ENCODE measurements at regions not wholly inside any gene's neighbourhood (a gene's known extent, or its start where the extent isn't known, plus 50 kb on each side); places are given as distances from the start of the nearest gene placed in this dataset.
A peak's percentile ranks its signal among the peaks of the same experiment; 100 is the strongest.
"Not testable (repeated sequence)": the region's sequence is repeated elsewhere in the genome, so short reads cannot be mapped to it uniquely, and the experiment has no call there.

DNA sequence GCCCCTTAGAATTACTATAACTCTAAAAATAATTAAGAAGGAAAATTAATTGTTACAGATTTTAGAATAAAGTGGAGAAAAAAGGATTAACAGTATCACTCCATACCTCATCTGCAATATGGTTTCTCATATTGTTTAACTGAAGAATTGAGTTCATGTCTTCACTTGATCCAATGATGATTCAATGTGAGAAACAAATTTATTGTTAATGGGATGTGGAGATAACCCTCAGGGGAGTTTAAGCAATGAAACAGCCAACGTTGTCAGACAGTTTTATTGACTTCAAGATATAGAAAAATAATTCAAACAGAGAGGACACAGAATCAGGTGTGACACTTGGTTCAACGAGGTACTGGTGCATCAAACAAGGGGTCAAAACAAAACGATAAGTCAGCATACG is 665.2 kb upstream of the ACO1 start:
- no peak for DNase-seq

DNA sequence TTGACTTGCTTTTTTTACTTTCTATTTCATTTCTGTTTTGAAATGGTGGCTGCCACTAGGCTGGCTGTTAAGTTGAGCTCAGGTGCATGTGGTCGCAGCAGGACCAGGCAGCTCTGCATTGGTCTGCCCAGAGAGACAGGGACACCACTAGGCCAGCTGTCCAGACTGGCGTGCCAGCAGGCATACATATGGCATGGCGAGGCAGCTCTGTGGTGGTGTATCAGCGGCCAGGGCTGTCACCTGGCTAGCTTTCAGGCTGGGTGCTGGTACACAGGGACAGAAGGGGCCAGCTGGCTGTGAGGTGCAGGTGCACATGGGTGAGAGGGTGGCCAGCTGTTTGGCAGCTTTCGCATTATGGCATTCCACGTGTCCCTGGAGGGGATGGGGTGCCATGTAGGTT is 654.0 kb upstream of the ACO1 start:
- no peak for DNase-seq

DNA sequence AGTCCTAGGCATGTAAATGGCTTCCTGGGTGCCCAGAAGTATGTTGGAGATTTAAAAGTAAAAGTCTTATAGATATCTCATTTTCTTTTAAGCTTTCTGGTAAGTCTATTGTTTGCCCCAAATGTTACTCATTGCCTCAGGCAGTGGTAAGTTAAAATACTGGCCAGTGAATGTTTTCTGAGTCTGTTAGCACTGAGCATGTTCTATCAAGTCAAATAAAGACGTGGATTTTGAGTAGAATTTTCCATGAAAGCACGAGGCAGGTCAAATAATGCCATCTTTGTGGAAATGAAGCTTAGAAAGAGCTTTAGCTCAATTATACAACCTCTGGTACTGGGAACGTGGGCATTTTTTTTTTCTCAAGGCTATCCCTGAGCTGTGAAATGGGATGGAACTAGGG is 651.3 kb upstream of the ACO1 start:
- no peak for DNase-seq

DNA sequence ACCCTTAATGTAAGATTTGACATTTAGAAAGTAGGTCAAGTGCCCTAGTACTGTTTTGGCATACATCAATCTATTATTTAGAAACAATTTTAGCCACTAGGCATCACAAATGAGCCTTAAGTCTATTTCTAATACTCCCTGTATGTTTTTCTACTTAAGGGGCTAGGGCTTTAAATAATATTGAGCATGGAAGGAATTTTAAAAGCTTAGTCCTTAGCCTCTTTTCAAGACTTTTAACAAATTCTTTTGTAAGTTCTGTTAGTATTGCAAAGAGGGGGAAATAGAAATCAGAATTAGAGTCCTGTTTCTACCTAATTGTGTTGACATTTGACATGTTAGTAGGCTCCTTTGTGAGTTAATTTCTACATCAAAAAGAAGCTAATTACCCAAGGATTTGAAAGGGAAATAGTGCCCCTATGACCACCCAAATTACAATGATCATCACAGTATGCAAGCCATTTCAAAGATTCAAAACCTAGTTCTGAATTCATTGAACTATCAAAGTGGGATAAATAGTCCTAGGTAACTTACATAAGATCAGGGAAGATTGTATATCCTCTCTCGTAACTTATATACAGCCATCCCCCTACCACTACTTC is 647.8 kb upstream of the ACO1 start:
- DNase-seq = no peak

DNA sequence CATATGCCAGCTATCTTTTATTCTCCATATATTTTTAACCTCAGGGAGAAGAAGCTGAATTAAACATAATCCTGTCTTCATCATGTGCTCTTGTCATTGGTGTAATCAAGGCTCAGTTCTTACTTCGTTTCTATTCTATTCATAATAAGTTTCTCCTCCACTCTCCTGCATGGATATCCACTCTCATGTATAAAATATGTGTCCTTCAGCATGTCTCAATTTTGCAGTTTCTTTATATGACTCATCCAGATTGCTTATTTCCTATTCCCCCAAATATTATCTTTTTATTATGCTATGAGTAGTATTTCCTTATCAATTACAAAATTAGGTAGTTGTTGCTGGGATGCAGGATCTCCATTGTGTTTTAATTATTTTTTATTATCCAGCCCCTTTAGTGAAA is 643.7 kb upstream of the ACO1 start:
- no peak for DNase-seq

DNA sequence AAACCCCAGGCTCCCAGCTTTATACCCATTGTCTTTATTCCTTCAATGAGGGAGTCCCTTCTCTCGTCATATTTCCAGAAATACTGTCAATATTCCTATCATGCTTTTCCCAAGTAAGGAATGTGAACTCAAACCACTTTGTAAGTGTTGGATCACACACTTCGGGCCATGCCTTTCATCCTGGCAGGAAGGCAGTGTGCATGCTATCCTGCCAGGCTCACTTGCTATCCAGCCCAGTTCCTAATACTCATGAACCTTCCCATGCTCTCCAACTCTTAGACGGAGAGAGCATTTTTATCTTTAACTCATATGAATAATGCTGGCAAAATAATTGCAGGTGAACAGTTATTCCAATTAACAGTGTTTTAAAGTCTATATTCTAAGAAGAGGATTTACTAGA is 639.9 kb upstream of the ACO1 start:
- no peak for DNase-seq

DNA sequence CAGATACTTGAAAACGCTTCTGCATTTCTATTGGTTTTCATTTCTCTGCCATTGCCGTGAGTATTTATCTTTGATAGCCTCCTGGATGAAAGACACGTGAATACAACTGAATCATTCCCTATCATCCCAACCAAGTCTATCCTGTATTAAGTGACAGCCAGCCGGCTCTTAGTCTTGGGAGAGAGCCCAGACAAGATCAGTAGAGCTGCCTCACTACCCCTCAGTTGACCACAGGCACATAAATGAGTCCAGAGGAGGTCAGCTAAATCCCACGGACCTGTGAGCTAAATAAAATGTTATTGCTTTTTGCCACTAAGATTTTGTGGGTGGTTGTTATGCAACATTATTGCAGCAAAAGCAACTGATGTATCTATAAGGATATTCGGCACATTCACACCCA is 639.0 kb upstream of the ACO1 start:
- no peak for DNase-seq

DNA sequence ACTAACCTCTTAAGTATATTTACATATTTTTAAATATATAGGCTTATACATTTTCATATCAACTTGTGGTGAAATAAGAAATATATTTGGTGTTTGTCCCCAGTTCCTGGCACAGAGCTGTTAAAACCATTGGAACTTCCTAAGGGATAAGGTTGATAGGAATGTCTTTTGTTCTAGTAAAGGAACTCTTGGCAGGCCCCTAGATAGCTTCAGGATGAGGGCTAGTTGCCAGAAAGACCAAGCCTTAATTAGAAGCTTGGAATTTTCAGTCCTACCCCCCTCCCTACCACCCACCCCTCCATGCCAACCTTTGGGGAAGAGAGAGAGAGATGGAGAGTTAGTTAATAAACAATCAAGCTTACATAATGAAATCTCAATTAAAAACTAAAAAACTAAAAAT is 638.6 kb upstream of the ACO1 start:
- DNase-seq = no peak

DNA sequence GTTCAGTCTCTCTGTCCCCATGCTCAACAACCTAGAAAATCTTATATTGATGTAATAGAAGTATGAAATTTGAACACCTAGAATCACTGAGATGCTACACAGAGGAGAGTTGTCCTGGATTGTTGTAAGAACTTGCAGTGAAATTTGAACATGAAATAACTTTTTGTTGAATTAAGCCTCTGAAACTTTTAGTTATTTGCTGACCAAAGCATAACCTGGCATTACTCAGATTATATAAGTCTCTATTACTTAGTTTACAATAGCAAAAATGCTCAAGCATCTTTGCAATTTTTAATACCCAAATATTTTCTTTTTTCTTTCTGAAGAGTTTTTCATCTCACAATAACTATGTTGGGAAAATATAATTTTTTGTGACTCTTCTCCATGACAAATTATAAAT is 630.7 kb upstream of the ACO1 start:
- DNase-seq = no peak

DNA sequence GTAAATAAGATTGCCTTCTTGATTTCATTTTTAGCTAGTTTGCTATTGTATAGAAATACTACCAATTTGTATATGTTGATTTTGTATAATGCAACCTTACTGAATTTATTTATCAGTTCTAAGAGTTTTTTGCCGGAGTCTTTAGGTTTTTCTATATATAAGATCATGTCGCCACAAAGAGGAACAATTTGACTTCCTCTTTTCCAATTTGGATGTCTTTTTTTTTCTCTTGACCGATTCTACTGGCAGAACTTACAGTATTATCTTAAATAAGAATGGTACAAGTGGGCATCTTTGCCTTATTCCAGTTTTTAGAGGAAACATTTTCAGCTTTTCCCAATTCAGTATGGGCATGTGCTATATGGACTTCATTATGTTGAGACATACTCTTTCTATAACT is 624.7 kb upstream of the ACO1 start:
- DNase-seq = no peak

DNA sequence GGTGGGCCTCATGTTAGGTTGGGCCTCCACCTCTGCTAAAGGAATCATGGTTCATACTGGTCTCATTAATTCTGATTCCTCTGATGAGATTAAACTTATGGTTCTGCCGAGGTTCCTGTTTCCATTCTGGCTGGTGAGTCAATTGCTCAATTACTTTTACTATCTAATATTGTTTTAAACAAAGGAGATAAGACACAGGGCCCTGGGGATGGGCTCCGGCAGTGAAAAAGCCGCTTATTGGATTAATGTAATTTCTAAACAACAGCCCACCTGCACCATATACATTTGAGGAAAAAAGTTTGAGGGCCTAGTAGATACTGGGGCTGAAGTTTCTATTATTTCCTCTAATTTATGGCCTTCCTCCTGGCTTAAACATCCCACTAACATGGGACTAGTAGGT is 610.4 kb upstream of the ACO1 start:
- not testable (repeated sequence) for DNase-seq

DNA sequence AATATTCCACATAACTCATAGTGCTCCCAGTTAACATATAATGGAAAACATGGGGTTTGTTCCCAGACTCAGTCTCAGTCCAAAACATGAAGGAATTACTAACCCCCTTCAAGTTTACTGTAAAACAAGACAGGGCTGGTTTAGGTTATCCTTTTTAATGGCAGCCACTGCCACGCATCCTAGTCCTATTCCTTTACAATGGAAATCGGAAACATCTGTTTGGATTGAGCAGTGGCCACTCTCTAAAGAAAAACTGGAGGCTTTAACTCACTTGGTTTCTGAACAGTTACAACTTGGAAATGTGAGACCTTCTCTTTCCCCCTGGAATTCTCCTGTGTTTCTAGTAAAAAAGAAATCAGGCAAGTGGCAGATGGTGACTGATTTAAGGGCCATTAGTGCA is 609.9 kb upstream of the ACO1 start:
- DNase-seq = no peak

DNA sequence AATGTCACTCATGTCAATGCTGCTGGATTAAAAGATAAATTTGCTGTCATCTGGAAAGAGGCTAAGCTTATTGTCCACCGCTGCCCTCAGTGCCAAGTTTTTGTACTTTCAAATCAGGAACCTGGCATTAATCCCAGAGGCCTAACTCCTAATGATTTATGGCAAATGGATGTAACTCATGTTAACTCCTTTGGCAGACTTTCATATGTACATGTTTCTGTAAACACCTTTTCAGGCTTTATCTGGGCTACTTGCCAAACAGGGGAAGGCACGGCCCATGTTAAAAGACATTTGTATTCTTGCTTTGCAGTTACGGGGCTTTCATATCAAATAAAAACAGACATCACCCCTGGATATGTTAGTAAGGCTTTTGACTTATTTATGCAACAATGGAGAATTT is 608.0 kb upstream of the ACO1 start:
- no peak for DNase-seq

DNA sequence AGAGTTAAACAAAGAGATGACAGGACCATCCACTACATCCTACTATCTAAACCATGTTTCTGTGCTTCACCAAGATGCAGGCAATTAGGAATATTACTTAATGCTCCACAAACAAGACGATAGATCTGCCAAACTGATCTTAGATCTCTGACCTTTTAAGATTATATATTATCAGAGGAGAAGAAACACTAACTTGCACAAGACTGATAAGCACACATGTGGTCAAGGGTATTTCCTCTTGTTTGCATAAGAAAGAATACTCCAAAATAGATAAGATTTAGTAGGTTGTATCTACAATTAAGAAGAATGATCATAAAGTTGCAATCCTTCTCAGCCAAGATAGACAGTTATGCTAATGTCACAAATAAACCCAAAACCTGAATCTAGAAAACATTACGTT is 601.0 kb upstream of the ACO1 start:
- no peak for DNase-seq

DNA sequence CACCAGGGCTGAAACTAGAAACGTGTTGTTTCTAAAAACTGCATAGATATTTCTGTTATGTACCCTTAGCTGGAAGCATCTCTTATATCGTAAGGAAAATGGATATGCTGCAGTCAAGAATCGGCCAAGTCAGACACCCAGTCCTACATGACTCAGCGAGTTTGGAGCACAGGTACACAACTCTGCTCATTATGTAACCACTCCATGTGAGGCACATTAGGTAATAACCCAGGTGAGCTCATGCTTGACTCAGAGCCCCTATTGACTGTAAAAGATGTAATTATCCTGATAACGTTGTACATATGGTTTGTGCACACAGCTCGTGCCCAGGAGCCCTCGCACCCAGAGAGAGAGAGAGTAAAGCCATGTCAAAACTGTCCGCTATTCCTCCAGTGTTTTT is 593.7 kb upstream of the ACO1 start:
- DNase-seq = no peak

DNA sequence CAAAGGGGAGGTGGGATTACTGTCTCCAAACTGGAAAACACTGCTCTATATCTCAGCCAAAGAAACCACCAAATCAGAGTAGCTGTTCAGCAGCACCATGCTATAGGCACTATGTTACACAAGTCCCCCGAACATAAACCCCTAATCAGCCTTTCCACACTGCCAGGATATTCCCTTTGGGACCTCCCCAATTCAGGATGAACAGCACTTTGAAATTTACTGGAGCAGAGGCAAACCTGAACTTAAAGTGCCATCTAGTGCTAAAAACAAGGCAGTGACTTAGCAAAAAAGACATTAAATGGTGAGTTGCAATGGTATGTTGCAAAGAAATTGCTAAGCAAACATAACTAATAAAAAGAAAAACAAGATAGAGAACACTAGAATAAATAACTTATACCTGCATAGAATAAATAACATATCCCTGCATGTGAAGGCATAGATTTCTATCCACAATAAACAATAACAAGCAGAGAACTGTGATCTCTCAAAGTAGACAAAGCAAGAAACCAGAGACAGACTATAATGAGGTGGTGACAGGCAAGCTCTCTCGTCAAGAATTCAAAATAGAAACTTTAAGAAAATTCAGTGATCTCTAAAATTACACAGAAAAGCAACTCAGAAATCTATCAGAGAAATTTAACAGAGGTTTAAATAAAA is 584.4 kb upstream of the ACO1 start:
- DNase-seq = no peak

DNA sequence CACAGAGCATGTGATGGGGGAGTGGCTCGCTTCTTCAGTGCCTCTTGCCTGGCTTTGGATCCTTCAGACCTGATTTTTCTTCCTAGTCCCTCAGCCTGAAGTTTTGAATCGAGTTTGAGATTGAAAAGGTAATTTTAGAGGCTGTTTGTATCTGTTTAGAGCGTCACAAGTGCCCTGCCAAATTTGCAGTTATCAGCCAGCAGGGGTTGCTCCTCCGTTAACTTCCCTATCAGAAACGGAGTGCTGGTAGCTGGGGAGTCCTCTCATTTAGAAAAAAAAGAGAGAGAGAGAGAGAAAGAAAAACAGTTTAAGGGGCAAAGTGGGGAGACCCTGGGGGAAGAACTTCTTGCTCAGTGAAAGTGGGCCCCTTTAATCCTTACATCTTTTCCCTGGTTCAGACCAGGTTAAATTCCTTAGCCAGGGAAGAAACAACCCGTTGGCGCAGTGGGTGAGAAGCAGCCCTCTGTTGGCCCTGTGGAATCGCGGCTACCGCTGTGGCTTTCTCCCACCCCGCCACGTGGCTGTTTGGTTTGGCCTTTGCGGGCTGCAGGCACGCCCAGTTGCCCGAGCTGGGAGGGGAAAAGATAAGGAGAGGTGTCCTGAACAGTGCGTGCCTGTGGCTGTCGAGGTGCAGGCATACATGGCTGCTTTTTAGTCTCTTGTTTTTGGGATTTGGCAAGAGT is 576.7 kb upstream of the ACO1 start:
- DNase-seq = no peak

DNA sequence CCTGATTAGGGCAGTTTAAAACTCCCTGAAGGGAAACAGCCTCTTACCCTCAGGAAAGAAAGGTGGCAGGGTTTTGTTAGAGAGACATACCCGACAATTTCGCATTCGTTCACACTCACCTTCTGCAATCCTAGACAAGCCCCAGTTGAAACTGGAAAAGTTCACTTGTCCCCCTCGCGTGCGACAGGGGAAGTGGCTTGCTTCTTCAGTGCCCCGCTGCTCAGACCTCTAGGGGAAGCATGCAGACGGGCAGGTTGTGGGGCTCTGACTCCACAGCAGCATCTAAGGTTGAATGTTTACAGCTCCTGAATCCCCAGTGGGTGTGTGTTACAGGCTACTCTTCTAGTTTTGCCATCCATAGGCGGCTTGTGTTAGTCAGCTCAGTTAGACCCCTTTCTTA is 575.7 kb upstream of the ACO1 start:
- no peak for DNase-seq

DNA sequence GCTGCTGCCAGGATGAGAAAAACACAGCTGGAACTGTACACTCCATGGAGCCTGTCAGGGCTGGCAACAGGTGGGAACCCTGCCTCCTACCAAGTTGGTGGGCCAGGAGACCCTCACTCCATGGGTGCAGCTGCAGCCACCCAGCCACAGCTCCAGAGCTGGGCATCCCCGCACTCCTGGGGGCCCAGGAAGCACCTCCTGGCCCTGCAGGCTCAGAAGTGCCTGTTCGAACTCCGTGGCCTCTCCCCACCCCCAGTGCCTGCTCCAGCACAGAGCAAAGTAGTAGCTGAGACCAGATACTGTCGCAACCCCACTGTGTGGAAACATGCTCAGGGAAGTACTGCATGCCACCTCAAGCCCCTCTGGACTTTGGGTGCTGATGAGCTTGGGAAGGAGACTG is 564.0 kb upstream of the ACO1 start:
- DNase-seq = no peak

DNA sequence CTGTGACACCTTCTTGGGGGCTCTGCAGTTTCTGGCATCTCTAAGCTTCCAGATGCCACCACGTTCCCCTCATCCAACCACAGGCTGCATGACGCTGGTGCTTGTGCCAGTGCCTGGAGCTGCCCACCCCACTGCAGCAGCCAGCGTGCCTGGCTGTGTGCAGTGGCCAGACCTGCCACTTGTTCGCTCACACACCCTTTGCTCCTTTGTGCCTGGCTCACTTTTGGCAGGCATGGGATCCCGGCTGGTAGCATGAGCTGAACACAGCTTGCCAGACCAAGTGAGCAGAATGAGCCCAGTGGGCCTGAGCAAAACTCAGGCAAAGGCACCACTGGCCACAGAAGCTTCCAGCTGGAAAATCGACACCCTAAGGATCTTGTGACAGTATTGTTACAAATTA is 562.9 kb upstream of the ACO1 start:
- no peak for DNase-seq

DNA sequence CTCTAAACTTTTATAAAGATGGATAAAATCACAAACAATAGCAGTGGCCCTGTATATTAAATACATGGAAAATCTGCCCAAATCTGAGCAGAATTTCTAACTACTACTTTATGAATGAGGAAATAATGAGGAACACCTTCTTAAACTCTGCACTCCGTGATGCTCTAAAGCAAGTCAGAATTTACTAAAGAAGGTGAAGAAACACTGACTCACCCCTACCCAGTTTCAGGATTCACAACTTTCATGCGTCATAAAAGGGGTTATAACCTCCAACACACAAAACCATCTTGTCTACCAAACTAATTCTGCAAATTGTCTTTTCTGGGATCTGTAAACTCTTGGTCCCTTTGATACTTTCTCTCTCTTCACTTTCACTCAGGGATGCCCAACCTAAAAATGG is 561.1 kb upstream of the ACO1 start:
- no peak for DNase-seq

DNA sequence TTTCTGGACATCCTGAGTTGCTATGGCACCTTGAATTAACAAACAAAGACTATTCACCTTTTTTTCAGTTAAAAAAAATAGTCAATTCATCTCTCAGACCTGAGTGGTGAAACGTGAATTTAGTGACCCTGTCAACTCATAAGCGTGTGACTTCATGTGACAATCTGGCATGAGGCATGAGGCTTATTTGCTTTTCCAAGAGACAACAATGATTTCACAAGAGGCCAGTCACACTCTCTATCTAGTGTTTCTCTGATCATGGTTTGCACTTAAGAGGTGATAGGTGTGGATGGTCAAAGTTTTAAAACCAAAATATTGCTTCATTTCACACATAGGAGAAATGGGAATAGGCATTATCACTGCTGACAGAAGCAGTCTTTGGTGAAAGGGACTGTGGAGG is 559.6 kb upstream of the ACO1 start:
- no peak for DNase-seq

DNA sequence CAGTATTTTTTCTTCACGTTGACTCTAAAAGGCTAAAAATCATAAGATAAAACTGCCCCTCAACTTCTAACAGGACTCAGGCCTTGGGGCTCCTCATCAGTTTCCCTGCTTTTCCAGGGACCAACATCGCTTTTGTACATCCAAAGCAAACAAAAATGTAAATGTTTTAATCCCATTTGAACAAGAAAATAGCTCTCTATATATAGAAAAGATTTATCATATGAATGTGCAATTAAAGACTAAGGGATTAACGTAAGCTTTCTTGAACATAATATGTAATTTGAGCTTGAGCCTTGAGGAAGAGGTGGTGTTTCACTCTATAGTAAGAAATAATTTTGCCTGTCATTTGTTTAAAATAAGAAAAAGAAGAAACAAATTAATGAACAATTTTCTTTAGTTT is 547.2 kb upstream of the ACO1 start:
- DNase-seq = no peak

DNA sequence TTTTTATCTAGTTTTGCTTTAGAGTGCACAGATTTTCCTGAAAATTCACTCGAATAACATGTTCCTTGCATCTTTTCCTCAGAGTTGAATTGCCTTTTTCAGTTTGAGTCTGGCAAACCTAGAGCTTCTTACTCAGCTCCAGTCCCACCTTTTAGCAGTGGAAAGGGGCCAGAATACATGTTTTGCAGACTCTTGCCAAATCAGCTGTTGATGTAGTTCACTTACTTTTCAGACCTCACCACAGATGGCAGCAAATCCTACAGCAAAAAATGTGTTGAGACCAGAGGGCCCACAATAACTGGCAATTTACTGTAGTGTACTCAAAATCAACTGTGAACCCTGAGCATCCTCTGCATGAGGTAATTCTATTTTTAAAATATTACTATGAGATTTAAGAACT is 545.2 kb upstream of the ACO1 start:
- DNase-seq = peak in 2 of 51 donors; percentile 3 to 13
